Endothelial cell of umbilical vein (primary cell): ENCODE measurements at regions not wholly inside any gene's neighbourhood (a gene's known extent, or its start where the extent isn't known, plus 50 kb on each side); places are given as distances from the start of the nearest gene placed in this dataset.

Experiments used
- BruUV-seq: library from RNA; stranded (reverse); fragments of 400-500 nt; replicated peaks from 2 replicates; lab custom pipeline; 2021; lab: Mats Ljungman, UMichigan
- CTCF ChIA-PET: fragments of 300-600, 350-600 bp; sonication (Branson Sonifier 250); formaldehyde crosslinking; loops from one replicate; lab custom pipeline; 2021; ENCODE audit warnings: antibody characterized with exemption, inconsistent platforms; lab: Charles Lee
- POLR2A ChIA-PET: fragments of 300-600, 350-600 bp; sonication (Branson Sonifier 250); formaldehyde crosslinking; loops from one replicate; lab custom pipeline; 2021; ENCODE audit warnings: antibody characterized with exemption, inconsistent platforms; lab: Charles Lee
- DNase-seq: peaks from one replicate; pipeline ENCODE4 v3.0.0-alpha.2; 2011; ENCODE audit warnings: low read depth, low spot score
- FAIRE-seq: peaks from 2 replicates; lab custom pipeline; 2011; peaks lifted over from hg19 to GRCh38; lab: Jason Lieb, UNC
- H2AFZ ChIP-seq: 2 replicates; pipeline ENCODE4 v1.6.0; 2012; ENCODE audit warnings: low read depth, low read length, control low read depth, inconsistent platforms
- H3K27ac ChIP-seq: 2 replicates; pipeline ENCODE4 v1.5.1; 2011; ENCODE audit warnings: low read depth, mild to moderate bottlenecking, control low read depth, low read length, moderate library complexity; ENCODE audit not compliant: insufficient read depth
- H3K27me3 ChIP-seq, 2 experiments: 2 replicates each; pipeline versions ENCODE4 v1.6.0 to v1.6.1; 2011; ENCODE audit warnings: low read length in 2 of 2, mixed read lengths in 1 of 2; ENCODE audit not compliant: control insufficient read depth in 2 of 2, insufficient read depth in 2 of 2
- H3K36me3 ChIP-seq, 2 experiments: 2 replicates in 1 of 2; 3 replicates in 1 of 2; pipeline ENCODE4 v1.5.1; 2011; ENCODE audit warnings: low read length in 2 of 2, mild to moderate bottlenecking in 1 of 2, moderate library complexity in 1 of 2; ENCODE audit not compliant: control insufficient read depth in 2 of 2, insufficient read depth in 2 of 2; ENCODE audit errors: extremely low read depth in 1 of 2
- H3K4me1 ChIP-seq: 3 replicates; pipeline ENCODE4 v1.5.1; 2011; ENCODE audit warnings: mild to moderate bottlenecking, low read length; ENCODE audit not compliant: control insufficient read depth, insufficient read depth; ENCODE audit errors: extremely low read depth
- H3K4me2 ChIP-seq: 2 replicates; pipeline ENCODE4 v1.6.1; 2011; ENCODE audit warnings: low read length, control low read depth, mixed read lengths; ENCODE audit not compliant: insufficient read depth
- H3K4me3 ChIP-seq, 3 experiments: fragments of 200-600 bp in 1 of 3; sonication (generic), shearing (Covaris generic) in 1 of 3; replicated peaks in 1 of 3; 2 replicates each; pipeline ENCODE4 v1.5.1; 2011 to 2016; ENCODE audit warnings: control low read depth in 3 of 3, low read length in 3 of 3, mild to moderate bottlenecking in 2 of 3, inconsistent platforms in 1 of 3, low read depth in 1 of 3, moderate library complexity in 1 of 3; ENCODE audit not compliant: insufficient read depth in 1 of 3
- H3K79me2 ChIP-seq: 2 replicates; pipeline ENCODE4 v1.6.0; 2012; ENCODE audit warnings: low read length, inconsistent platforms; ENCODE audit not compliant: control insufficient read depth, insufficient read depth
- H3K9ac ChIP-seq: replicated peaks from 2 replicates; pipeline ENCODE3; 2011; ENCODE audit warnings: low read length, control low read depth; ENCODE audit not compliant: insufficient read depth; ENCODE audit errors: extremely low read depth
- H3K9me1 ChIP-seq: replicated peaks from 3 replicates; pipeline ENCODE4 v1.6.0; 2011; ENCODE audit warnings: mild to moderate bottlenecking, low read length; ENCODE audit not compliant: control insufficient read depth, insufficient read depth; ENCODE audit errors: extremely low read depth
- H3K9me3 ChIP-seq: replicated peaks from 2 replicates; pipeline ENCODE4 v1.5.1; 2012; ENCODE audit warnings: low read length, inconsistent platforms; ENCODE audit not compliant: control insufficient read depth, insufficient read depth
- H4K20me1 ChIP-seq: replicated peaks from 2 replicates; pipeline ENCODE3; 2011; ENCODE audit warnings: mild to moderate bottlenecking, low read length; ENCODE audit not compliant: control insufficient read depth, insufficient read depth; ENCODE audit errors: extremely low read depth
- EZH2 ChIP-seq: IDR thresholded peaks from 2 replicates; pipeline ENCODE4 v1.6.1; 2012; ENCODE audit warnings: borderline replicate concordance, low read depth, mild to moderate bottlenecking, moderate library complexity, low read length, inconsistent platforms; ENCODE audit not compliant: severe bottlenecking
- FOS ChIP-seq: IDR thresholded peaks from 2 replicates; pipeline ENCODE4 v1.6.1; 2011; ENCODE audit warnings: mild to moderate bottlenecking, low read length, moderate library complexity, borderline replicate concordance; ENCODE audit not compliant: insufficient read depth
- GATA2 ChIP-seq: IDR thresholded peaks from 2 replicates; pipeline ENCODE4 v1.7.0; 2011; ENCODE audit warnings: low read depth, mild to moderate bottlenecking, moderate library complexity, mixed read lengths, low read length; ENCODE audit not compliant: insufficient read length, insufficient read depth
- JUN ChIP-seq: IDR thresholded peaks from 2 replicates; pipeline ENCODE4 v1.6.1; 2011; ENCODE audit warnings: borderline replicate concordance, low read depth; ENCODE audit not compliant: insufficient read length, insufficient read depth
- MYC ChIP-seq: IDR thresholded peaks from one replicate; pipeline ENCODE4 v1.6.1; 2011; ENCODE audit warnings: mild to moderate bottlenecking, low read depth, low read length
- POLR2A ChIP-seq: IDR thresholded peaks from 2 replicates; pipeline ENCODE4 v1.6.1; 2012; ENCODE audit warnings: low read depth, mild to moderate bottlenecking, control low read depth, low read length
- POLR2AphosphoS5 ChIP-seq: IDR thresholded peaks from 2 replicates; pipeline ENCODE4 v1.6.1; 2012; ENCODE audit warnings: low read depth, mild to moderate bottlenecking, control low read depth, low read length, moderate library complexity; ENCODE audit not compliant: insufficient read depth
- dilution Hi-C: fragments of 300-500 bp; cut with MboI; formaldehyde crosslinking; loops from one replicate; pipeline ENCODE4 v1.15.0; 2019; ENCODE audit warnings: low sequenced_read_pairs; ENCODE audit not compliant: extremely low pct_ligation_motif_present
- intact Hi-C: fragments of 100-400 bp; cut with micrococcal nuclease; formaldehyde crosslinking; loops from one replicate; pipeline ENCODE4 v1.10.0; 2022
- TF ChIP-seq, protein P1 (sequence below), 2 donors: IDR thresholded peaks; 1 replicate in 1 of 2; 2 replicates in 1 of 2; pipeline ENCODE4 v1.5.1; 2011; ENCODE audit warnings: low read length in 2 of 2, mild to moderate bottlenecking in 2 of 2, moderate library complexity in 2 of 2, control low read depth in 1 of 2, inconsistent platforms in 1 of 2, low read depth in 1 of 2; ENCODE audit not compliant: insufficient read depth in 1 of 2; ENCODE audit errors: extremely low read depth in 1 of 2
- TF ChIP-seq, protein P2 (sequence below): IDR thresholded peaks from 2 replicates; pipeline ENCODE4 v1.6.1; 2011; ENCODE audit not compliant: insufficient read depth, insufficient read length

DNA sequence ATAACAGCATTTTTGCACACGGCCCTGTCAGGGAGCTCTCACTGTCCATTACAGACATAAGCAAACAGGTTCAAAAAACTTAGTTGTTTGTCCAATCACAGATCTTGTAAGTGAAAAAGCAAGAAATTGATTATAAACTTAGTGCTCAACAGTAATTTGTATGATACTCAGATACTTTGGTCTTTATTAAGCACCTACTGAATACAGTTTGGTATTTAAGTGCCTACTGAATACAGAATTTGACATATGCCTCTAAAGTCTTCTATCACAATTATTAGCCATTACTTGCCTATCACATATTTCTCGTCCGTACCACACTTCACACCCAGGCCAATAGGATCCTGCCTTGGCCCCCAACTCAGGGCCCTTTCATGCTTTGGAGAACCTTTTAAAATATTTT lies 283.1 kb downstream of the SUCLG1 start:
- no peak for FAIRE-seq
- BruUV-seq: no TSS peak
- Histone ChIP-seq H2AFZ (no peak overlapping the region), H3K9ac (no peak overlapping the region), H3K4me2 (no peak overlapping the region), H3K36me3 (no peaks in the 10 kb centered on the region), H3K27me3 (no peaks in the 10 kb centered on the region), H3K4me3 (no peak overlapping the region), H3K79me2 (no peaks in the 10 kb centered on the region), H4K20me1 (no peaks in the 10 kb centered on the region), H3K4me1 (no peaks in the 10 kb centered on the region), H3K27ac (no peak overlapping the region), H3K9me1 (no peaks in the 10 kb centered on the region), H3K9me3 (peaks cover 2% of the 10 kb centered on the region)
- dilution Hi-C loops (no loop called here), intact Hi-C loops (no loop called here)
- ChIA-PET CTCF (no interaction called here), POLR2A (no interaction called here)
- TF ChIP-seq, protein P1, sequence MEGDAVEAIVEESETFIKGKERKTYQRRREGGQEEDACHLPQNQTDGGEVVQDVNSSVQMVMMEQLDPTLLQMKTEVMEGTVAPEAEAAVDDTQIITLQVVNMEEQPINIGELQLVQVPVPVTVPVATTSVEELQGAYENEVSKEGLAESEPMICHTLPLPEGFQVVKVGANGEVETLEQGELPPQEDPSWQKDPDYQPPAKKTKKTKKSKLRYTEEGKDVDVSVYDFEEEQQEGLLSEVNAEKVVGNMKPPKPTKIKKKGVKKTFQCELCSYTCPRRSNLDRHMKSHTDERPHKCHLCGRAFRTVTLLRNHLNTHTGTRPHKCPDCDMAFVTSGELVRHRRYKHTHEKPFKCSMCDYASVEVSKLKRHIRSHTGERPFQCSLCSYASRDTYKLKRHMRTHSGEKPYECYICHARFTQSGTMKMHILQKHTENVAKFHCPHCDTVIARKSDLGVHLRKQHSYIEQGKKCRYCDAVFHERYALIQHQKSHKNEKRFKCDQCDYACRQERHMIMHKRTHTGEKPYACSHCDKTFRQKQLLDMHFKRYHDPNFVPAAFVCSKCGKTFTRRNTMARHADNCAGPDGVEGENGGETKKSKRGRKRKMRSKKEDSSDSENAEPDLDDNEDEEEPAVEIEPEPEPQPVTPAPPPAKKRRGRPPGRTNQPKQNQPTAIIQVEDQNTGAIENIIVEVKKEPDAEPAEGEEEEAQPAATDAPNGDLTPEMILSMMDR (IDR thresholded peaks at IDR 0.05; ENCODE audit: extremely low read depth in 1 of 2, insufficient read depth in 1 of 2, low read depth in 1 of 2, low read length in 2 of 2): no peak
- TF ChIP-seq GATA2 (no peak), POLR2A (no peak), EZH2 (no peak), MYC (no peak), JUN (no peak), POLR2AphosphoS5 (no peak), FOS (no peak)
- TF ChIP-seq, protein P2, sequence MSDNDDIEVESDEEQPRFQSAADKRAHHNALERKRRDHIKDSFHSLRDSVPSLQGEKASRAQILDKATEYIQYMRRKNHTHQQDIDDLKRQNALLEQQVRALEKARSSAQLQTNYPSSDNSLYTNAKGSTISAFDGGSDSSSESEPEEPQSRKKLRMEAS: no peak
- DNase-seq: no peak
